HG03108 (cell line): ENCODE measurements at regions not wholly inside any gene's neighbourhood (a gene's known extent, or its start where the extent isn't known, plus 50 kb on each side); places are given as distances from the start of the nearest gene placed in this dataset.
"Not testable (repeated sequence)": the region's sequence is repeated elsewhere in the genome, so short reads cannot be mapped to it uniquely, and the experiment has no call there.

Experiments
- ATAC-seq: cut with Tn5 transposase; IDR thresholded peaks from one replicate; pipeline ENCODE4 v1.9.1; 2021; ENCODE audit warnings: moderate library complexity; ENCODE audit not compliant: unreplicated experiment

- ATAC-seq: no peak
Measured at GRCh38 chr14:87640553-87640952, 352.4 kb downstream of the GALC start.

- no peak for ATAC-seq
Measured at GRCh38 chr14:87638196-87638595, 354.8 kb downstream of the GALC start.

- ATAC-seq: no peak
Measured at GRCh38 chr14:87635442-87635841, 357.5 kb downstream of the GALC start.

GRCh38 chr14:87632796-87633195, 360.2 kb downstream of the GALC start:
- ATAC-seq: no peak

- no peak for ATAC-seq
Measured at GRCh38 chr14:87630846-87631245, 362.1 kb downstream of the GALC start.

DNA sequence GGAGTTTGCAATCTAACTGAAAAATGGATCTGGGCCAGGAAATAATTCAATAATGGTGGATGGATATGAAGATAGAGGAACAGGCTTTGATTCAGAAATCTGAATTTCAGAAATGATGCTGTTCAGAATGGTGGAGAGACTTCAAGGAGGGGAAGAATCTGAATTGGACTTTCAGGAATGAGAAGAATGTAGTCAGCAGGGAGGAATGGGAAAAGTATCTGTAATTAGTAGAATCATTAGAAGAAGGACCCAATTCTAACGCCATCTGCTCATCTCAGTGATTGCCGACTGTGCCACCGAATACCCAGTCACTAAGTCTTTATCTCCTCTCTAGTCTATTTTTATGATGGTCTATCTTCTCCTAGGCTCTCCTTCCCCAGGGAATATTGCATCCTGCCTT, 363.2 kb downstream of the GALC start:
- ATAC-seq: no peak

DNA sequence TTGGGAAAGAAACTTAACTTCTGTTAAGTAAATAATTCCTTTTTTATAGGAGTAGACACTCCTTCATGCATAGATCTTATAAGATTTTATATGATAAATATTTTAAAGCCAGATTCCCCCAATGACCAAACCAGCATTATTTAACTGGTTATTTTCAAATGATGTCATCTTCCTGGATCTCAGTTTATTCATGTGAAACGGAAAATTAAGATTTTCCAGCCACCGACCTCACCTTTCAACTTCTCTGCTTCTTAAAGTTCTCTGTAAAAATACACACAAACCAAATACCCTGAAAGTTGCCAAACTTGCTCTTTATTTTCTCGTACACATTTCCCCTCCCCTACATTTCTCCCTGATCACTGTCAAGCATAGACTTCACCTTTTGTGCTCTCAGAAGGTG, 364.2 kb downstream of the GALC start:
- ATAC-seq: no peak

DNA sequence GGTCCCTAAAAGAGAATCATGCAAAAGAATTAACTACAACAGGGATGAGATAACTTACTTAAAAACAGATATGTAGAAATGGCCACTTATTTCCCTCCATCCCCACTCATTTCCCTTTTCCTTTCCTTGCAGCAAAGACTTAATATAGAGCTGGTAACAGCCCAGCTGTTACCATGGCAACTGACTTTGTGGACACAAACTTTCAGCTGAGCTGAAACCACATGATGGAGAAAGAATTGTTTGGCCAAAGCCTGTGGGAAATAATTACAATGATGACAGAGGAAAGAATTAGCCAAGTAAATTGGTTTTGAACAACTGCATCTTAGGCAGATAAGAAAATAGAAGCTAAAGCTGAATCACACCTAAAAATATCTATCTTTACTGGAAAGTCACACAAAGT, 364.9 kb downstream of the GALC start:
- no peak for ATAC-seq

DNA sequence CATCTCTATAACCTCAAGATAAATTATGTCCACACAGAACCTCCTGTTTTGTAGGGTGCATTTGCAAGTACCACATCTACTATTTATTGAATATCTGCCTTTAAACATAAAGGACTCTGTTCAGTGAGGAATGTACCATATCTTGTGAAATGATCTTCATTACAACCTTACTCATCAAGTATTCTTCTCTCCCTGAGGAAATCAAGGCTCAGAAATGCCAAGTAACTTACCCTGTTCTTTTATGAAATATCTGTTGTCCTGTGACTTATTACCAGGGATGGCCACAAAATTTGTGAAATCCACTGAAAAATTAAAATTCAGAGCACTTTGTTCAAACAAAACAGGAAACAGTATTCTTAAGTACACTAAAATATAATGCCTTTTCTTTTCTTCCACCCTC, 366.7 kb downstream of the GALC start:
- no peak for ATAC-seq

DNA sequence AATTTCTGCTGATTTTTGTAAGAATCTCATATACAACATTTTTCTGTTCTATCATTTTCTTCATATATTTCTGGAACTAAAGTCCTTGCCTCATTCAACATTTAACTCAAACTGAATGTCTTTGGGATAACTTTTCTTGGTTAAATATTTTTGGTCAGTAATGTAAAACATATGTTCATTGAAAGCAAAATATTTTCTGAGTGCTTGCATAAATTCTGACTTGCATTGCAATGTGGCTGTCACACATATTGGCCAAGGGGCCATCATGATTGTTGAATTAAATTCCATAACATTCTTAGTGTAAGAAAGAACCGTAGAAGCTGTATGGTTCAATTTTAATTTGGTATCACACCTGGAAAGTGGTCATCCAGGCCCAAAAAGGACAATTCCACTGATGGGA, 369.4 kb downstream of the GALC start:
- ATAC-seq: no peak

DNA sequence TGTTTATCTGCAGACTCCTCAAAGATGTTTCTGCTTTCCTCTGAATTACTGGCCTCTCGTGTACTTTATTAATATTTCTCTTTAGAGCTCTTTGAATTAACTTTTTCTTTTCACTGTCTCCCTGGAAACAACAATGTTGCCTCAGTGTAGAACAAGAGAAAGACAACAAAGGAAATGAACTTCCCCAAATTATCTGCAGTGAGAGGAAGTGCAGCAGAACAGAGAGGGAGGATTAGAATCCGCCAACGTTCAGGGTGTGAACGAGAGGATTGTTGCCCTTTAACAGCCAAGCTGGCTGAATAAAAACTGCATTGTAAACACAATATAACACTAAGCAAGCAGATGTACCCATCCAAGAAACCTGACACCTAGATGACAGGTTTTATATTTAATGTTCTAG, 375.9 kb downstream of the GALC start:
- ATAC-seq: no peak

- no peak for ATAC-seq
Measured at GRCh38 chr14:87615822-87616679, 376.9 kb downstream of the GALC start.

DNA sequence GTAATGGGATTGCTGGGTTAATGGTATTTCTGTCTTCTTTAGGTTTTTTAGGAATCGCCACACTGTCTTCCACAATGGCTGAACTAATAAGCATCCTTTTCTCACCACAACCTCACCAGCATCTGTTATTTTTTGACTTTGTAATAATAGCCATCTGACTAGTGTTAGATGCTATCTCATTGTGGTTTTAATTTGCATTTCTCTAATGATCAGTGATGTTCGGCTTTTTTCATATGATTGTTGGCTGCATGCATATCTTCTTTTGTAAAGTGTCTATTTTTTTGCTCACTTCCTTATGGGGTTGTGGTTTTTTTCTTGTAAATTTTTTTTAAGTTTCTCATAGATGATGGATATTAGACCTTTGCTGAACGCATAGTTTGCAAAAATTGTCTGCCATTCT, 377.9 kb downstream of the GALC start:
- ATAC-seq: no peak

DNA sequence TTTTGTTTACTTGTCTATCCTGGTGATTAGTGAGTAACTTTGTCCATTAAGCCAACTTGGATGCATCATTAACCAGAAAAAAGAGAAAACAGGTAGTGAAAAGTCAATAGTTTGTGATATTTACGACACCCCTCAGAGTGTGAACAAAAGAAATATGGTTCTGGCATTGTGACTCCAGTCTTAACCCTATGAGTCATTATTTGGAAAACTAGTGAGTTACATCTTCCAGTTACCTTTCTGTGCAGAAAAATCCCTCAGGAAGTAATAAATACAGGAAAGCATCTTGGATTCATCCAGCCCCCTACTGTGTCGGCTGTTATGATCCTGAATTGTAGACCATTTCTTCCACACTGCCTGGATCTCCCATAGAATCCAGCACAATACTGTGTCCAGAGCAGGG, 379.1 kb downstream of the GALC start:
- ATAC-seq: no peak

DNA sequence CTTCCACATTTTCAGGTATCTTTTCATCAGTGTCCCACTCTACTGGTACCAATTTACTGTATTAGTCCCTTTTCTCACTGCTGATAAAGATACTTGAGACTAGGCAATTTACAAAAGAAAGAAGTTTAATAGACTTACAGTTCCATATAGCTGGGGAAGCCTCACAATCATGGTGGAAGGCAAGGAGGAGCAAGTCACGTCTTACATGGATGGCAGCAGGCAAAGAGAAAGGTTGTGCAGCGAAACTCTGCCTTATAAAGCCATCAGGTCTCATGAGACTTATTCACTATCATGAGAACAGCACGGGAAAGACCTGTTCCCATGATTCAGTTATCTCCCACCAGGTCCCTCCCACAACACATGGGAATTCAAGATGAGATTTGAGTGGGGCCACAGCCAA, 385.9 kb downstream of the GALC start:
- not testable (repeated sequence) for ATAC-seq

DNA sequence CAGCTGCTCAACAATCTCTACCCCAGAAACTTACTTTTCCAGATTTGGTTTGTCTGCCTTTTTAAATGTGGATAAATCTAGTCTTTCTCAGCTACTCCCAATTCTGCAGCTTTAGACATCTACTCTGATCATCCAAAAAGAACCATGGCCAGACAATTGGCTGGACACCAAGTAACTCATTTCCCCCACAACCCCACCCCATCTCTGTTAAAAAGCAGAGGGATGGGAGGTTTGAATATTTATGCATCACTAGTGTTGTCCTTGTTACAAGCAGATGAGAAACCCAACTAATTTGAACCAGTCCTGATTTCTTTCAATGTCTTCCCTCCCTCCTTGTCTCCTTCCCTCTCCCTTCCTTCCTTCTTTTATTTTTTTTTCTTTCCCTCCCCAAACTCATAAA, 391.9 kb downstream of the GALC start:
- no peak for ATAC-seq

DNA sequence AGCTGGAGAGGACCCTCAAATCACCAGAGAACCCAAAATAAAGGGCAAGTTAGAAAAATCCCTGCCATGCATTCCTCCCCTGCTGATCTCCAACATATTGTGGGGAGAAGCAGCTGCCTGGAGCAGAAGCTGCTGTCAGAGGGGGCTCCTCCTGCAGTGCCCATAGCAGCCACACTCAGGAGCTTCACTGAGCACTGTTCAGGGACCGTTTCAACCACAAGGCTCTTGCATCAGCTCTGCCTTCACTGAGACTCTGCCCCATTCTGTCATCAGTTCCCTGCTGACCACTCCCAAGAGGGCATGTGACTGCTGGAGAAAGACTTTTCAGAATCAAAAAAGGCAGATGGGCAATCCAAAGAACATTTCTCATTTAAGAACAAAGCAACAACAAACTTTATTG, 392.7 kb downstream of the GALC start:
- ATAC-seq: no peak

DNA sequence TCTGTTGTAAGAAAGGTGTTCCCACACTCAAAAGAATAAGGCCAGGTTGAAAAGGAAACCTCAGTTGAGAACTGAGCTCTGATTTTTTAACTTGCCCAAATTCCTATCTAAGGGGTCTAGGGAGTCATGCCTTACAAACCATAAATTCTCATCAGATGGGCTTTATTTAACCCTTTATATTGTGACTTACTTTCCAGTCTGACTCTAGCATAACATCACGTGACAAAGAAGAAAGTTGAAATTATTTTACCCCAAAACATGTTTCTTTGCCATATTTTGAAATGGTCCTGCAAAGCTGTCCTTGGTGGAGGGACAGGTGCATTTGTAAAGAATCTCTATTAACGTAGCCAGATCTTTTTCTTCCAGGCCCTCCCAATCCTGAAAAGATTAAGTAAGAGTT, 411.7 kb downstream of the GALC start:
- ATAC-seq: no peak

DNA sequence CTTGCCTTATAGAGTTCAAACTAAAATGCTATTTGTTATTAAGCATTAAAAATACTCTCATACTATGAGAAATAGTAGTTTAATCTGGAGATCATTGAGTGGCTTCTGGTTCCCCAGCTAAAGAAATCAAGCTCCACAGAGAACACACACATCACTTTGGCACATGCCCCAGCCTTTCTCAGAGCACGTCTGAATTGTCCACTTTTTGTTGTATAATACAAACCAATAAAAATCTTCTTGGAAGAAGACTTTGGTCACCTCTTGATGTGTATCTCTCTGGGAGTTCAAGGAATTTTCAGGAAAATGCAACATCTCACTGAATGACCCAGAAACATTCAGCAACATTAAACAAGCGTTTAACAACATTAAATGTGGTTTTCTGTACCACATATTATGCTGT, 413.9 kb downstream of the GALC start:
- no peak for ATAC-seq

GRCh38 chr14:87575378-87575777, 417.6 kb downstream of the GALC start:
- ATAC-seq: no peak

- no peak for ATAC-seq
Measured at GRCh38 chr14:87573591-87573990, 419.4 kb downstream of the GALC start.

DNA sequence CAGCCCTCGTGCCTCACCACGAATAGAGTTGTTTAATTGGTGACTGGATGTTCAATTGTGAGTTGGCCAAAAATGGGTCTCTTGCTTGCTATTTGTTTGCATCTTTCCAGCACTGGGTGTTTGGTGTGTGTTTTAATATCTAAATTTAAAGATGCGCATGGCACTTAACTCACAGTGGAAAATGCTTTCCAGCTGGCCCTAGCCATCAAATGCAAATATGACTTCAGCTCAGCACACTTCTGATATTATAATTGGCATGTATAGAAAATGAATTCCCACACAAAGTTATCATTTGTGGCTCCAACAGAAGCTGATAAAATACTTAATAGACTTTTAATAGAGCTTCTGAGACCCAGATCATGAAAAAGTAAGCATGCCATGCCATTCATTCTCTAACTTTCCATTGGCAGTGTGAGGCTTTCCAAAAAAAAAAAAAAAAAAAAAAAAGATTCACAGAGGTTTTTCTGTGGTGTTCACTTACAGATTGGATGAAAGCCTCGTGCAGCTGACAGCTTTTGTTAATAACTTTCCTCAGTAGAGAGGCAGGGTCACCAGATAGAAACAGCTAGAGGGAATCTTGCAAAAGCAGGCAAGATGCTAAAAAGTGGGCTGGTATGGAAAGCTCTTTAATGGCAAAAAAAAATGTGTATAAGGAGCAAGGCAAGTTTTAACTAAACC, 425.2 kb downstream of the GALC start:
- ATAC-seq: no peak

DNA sequence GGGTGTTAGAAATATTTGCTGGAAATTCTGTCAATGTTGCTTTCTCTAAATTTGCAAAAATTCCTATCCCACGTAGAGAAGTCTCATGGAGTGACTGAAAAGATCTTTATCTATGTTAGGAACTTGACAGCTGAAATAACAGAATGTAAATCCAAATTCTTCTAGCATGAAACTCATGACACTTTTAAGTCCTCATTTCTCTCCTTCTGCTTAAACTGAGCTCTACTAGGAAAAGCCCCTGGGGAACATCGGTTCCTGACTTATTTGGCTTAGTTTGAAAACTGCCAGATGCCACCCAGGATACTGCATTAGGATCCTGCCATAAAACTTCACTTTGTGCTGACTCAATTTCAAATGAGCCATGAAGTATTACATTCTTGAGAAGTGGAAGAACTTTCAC, 426.0 kb downstream of the GALC start:
- no peak for ATAC-seq
